GM19035 (cell line): ENCODE measurements at regions not wholly inside any gene's neighbourhood (a gene's known extent, or its start where the extent isn't known, plus 50 kb on each side); places are given as distances from the start of the nearest gene placed in this dataset.
"Not testable (repeated sequence)": the region's sequence is repeated elsewhere in the genome, so short reads cannot be mapped to it uniquely, and the experiment has no call there.

Experiments
- ATAC-seq: cut with Tn5 transposase; IDR thresholded peaks from one replicate; pipeline ENCODE4 v1.9.1; 2021; ENCODE audit not compliant: unreplicated experiment

DNA sequence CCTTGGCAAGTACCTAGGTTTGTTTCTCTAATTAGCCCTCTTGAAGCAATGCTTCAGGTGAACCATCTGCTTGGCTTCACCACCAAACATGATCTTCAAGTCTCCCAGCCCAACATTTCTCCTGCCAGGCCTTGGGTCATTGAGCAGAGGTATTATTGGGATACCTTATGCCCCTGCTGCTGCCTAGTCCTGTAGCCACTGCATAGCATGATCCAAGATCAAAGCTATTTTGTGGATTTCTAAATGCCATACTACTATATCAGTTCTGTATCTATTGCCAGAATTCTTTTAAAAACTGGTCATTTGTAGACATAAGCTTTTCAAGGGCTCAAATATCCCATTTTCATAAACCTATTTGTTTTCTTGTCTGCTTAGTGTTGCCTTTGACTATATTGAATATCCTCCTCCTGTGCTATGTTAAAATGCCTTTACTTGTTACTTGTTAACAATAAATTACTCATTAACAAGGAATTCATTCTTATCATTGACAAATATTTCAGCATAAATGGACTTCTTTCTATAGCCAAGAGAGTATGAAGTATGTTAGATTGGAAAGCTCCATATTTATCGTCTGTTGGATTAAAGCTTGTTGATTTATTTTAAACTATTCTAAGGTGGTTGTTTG lies 204.5 kb upstream of the RBBP8 start:
- no peak for ATAC-seq

DNA sequence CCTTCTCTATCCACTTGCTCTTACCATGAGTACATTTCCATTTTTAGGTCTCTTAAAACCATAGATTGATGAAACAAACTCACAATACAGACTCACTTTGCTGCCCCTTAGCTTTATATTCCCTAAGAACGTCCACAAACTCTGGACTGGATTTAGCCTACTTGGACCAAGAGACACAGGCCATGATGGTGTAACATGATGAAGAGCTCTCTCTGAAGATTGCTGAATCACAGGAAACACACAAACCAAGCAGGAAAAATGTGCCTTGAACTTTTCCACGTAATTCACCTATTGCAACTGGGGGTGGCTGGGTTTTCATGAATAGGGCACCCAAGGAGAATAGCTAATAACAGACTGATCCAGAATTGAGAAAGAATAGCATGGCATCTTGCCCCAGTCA lies 201.7 kb upstream of the RBBP8 start:
- ATAC-seq = no peak

DNA sequence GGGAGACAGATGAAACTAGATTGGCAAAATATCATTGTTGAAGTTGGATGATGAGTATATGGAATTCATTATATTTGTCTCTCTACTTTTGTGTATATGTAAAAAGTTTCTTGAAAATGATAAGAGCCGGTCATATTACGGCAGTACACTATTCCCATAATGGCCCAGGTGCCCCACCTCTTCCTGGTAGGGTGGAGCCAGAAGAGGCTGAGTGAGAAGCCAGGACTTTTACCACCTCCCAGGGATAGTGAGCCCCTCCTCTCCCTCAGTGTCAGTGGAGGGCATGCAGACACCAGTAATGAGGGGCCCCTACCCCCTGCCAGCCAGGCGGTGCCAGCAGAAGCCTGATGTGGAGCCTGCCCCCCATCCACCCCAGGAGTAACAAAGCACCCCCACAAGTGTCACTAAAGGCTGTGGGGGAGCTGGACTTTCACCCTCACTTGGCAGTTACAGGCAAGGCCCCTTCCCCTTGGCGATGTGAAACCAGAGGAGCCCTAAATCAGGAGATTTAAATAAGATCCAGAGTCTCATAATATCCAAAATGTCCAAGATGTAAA lies 198.9 kb upstream of the RBBP8 start:
- ATAC-seq = no peak

DNA sequence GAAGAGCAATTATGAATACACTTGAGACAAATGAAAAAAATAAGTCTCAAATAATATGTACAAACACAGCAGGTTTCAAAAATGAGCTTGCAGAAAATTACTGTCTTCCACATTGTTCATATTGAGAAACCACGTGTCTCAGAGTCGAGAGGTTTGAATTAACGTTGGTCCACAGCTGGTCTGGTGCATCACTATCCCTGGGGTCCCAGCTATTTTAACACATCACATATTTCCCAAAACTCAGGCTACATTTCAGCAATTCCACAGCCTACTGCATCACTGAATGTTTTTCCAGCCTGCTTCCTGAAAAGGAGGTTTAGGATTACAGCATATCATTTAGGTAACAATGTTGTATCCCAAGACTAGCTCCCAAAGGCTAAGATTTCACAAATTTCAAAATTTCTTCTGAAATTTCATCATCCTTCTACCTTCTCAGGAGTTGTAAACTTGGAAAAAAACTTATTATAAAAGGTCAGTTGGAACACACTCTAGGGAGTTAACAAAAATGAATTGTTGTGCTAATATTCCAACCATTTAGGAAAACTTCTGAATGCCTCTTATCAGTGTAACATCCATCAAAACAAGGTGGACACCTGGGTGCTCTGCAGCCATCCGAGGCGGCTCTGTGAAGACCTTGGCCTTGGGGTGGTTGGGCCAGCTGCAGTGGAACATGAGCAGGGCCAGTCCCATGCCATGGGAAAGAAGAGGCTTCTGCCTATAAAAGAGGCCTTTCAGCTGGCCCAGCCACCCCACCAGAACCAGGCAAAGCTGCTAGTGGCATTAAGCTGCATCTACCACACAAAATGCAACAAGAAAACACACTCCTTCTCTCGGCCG lies 198.1 kb upstream of the RBBP8 start:
- no peak for ATAC-seq

DNA sequence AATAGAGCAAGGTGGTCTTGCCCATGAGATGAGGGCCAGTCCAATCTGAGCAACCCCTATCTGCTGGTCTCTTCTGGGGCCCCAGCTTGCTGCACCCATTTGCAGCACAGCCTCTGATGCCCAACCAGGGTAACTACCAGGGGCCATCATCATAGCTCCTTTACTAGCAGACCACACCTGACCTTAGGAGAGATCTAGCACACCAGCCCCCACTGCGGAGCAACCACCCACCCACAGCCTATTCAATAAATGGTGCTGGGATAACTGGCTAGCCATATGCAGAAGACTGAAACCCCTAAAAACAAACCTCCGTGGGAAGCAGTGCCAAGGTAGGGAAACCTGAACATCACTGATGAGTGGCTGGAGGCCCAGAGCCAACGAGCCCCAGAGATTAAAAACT lies 196.1 kb upstream of the RBBP8 start:
- no peak for ATAC-seq

DNA sequence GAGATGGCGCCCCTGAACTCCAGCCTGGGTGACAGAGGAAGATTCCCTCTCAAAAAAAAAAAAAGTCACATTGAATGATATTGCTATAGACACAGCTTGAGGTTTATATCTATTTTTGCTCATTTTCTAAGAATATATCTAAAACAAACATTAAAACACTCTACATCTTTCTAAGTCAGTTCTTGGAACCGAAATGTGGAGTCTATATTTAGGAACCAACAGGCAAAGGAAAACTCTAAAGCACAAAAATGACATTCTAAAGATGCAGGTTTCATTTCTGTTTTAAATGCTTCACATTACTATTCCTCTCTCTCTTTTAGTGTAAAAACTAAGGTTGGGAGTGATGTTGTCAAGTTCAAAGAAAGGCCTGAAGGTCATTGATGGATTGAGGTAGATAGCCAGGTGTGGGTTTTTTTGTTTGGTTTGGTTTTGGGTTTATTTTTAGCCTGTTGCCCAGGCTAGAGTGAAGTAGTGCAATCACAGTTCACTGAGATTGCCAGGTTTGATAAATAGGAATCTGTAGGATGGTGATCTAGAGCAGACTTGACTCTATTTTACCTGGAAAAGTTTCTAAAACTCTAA lies 194.0 kb upstream of the RBBP8 start:
- no peak for ATAC-seq

DNA sequence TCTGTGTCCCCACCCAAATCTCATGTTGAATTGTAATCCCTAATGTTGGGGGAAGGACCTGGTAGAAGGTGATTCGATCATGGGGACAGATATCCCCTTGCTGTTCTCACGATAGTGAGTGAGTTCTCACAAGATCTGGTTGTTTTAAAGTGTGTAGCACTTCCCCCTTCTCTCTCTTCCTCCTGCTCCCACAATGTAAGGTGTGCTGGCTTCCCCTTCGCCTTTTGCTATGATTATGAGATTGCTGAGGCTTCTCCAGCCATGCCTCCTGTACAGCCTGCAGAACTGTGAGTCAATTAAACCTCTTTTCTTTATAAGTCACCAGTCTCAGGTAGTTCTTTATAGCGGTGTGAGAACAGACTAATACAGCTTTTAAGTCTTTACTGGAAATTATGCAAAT lies 193.3 kb upstream of the RBBP8 start:
- no peak for ATAC-seq

DNA sequence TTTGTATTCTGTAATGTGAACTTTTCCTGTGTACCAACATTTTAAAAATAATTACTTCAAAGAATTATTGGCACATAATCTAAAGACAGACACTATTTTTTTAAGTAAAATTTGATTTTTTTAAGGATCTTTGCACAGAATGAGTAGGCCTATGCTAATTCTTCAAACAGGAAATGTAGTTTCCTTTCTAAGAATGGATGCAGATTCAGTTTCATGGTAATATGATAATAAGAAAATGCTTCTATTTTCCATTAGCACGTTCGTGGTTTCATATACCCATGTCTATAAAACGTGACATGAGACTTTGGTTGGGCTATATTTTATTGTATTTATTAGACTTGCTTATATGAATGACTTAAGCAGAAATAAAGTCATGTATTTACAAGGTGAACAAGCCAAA lies 191.8 kb upstream of the RBBP8 start:
- ATAC-seq = no peak

DNA sequence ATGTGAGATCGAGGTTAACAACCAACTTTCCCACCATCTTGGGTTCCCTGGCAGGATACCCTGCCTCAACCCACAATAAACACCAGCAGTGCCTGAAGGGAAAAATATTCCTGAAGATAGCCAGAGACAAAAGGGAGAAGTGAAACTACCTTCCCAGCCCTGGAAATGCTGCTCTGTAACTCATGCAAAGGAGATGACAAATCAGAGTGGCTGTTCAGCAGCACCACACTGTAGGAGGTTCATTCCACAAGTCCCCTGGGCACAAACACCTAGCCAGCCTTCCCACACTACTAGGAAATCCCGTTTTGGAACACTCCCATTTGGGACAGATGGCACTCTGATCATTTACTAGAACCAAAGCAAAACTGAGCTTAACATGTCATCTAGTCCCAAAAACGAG lies 190.7 kb upstream of the RBBP8 start:
- ATAC-seq = no peak

DNA sequence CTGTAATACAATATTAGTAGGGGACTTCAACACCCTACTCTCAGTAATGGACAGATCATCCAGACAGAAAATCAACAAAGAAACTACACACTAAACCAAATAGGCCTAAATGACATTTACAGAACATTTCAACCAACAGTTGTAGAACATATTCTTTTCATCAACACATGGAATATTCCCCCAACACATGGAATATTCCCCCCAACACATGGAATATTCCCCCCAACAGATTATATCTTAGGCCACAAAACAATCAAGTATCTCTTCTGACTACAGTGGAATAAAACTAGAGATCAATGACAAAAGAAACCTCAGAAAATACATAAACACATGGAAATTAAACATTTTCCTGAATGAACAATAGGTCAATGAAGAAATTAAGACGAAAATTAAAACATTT lies 187.2 kb upstream of the RBBP8 start:
- ATAC-seq = no peak

DNA sequence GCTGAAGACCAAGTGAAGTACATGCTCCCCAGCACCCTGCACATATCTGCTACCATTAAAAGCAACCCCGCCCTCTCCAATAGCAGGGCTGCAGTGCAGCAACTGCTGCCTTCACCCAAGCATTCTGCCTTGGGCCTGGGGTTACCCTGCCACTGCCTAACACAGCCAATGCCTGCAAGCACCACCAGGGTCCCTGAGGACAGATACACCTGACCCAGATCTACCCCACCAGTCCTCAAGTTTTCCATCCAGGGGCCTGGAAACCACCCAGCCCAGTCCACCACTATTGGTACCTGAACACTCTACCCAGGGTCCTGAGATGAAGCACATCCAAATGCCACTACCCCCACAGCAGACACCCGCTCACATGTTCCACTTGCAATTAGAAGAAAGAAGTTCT lies 181.1 kb upstream of the RBBP8 start:
- ATAC-seq = no peak

DNA sequence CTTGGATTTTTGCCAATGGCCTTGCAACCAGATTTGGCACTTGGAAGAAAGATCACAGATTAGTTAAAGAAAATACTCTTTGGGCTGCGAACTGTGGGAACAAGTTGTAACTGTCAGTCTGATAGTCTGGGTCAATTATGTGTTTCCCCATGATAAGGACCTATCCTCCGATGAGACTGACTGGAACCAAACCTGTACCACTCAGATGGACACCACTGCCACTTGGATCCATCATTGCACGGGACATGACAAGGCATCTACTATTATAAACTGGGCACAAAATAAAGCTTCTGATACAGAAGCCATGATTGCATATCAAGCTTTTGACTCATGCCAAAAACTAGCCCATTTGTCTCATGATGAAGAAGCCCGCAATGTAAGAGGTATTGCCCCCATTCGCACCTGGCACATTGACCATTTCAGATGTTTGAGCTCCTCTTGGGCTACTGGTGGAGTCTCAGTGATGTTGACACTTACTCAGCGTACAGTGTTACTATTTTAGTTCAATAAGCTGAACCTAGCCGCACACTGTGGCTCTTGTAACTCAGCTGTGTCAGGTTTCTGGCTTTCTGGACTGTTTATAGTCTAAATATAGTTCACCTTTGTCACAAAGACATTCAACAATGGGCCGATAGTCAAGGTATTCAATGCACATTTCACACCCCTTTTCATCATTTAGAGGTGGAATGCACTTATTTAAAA lies 179.8 kb upstream of the RBBP8 start:
- ATAC-seq = no peak

DNA sequence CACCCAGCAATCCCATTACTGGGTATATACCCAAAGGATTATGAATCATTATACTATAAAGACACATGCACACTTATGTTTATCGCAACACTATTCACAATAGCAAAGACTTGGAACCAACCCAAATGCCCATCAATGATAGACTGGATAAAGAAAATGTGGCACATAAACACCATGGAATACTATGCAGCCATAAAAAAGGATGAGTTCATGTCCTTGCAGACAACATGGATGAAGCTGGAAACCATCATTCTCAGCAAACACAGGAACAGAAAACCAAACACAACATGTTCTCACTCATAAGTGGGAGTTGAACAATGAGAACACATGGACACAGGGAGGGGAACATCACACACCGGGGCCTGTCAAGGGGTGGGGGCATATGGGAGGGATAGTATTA lies 169.1 kb upstream of the RBBP8 start:
- not testable (repeated sequence) for ATAC-seq

DNA sequence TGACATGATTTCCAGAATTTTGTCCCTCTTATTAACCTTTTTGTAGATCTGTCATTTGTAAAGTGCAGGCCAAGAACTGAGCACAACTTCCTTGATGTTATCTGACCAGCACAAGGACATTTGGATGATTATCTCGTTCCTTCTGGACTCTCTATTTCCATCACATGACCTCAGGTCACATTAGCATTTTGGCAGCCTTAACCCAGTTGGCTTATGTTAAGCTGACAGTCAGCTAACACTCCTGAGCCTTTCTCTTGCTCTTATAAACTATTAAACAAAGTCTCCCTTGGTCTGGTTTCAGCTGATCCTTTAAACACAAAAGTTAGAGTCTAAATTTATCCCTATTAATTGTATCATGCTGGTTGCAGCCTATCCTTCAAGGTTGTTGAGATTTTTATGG lies 167.2 kb upstream of the RBBP8 start:
- ATAC-seq = no peak

DNA sequence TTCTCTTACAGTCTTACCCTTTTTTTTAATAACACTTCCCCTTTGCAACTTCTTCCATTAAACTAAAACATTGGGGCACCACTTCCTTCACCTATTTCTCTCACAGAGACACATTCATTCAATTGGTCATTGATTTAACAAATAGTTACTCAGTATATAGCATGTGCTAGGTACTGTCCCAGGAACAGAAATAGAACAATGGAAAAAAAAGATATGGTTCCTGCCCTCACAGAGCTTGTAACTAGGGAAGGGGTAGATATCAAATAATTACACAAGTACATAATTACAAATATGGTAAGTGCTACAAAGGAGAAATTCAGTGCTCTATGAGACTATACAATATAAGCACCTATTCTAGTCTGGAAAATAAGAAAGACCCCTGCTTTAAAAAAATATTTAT lies 165.5 kb upstream of the RBBP8 start:
- ATAC-seq = no peak

DNA sequence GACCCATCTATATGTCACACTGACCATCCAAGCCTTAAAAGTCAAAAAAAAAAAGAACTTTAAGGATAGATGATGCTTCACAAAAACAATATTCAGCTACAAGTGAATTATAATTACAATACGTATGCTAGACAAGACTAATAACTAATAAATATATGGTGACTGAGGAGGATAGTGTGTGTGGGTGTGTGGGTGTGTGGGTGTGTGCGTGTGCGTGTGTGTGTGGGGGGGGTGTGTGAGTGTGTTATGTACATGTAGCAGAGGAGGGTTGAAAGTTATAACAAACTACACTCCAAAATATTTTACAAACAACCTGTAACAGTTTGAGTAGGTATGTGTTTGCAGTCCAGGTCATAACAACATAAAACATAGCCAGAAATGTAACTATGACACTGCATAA lies 159.2 kb upstream of the RBBP8 start:
- no peak for ATAC-seq

DNA sequence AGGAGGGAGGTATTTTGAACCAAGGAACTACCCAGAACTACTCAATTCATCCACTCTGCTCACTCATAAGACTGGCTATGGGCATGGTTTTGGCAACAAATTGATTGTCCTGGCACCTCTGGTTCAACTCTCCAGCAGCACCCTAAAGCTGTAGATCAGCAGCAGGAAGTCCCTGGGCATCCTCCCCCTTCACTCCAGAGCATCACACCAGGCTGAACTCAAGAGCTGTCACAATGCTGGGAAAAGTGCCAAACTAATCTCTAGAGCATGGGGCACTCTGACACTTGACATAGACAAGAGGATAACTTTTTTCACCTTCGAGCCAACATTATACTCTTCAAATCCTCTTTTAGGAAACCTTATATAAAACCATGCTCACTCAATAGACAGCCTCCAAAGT lies 154.1 kb upstream of the RBBP8 start:
- no peak for ATAC-seq

DNA sequence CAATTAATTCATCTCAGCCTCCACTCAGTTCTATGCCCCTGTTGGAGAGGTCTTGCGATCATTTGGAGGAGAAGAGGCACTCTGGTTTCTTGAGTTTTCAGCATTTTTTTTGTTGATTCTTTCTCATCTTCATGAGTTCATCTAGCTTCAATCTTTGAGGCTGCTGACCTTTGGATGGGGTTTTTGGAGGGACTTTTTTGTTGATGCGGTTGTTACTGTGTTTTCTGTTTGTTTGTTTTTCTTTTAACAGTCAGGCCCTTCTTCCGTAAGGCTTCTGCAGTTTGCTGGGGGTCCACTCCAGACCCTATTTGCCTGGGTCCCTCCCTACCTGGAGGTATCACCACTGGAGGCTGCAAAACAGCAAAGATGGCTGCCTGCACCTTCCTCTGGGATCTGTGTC lies 149.9 kb upstream of the RBBP8 start:
- no peak for ATAC-seq

DNA sequence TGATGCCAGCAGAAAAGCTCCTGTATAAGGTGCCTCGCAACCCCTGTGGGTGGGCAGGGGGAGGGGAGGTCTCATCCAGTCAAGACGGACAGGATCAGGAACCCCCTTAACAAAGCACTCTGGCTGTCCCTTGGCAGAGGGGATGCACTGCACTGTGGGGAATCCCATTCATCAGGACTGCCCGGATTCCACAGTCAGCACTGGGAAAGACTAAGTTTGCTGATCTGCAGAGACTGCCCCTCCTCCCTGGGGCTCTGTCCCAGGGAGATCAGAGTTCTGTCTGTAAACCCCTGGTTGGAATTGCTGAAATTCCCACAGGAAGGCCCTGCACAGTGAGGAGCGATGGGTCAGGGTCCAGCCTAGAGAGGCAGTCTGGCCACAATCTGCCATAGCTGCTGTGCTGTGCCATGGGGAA lies 149.5 kb upstream of the RBBP8 start:
- no peak for ATAC-seq

DNA sequence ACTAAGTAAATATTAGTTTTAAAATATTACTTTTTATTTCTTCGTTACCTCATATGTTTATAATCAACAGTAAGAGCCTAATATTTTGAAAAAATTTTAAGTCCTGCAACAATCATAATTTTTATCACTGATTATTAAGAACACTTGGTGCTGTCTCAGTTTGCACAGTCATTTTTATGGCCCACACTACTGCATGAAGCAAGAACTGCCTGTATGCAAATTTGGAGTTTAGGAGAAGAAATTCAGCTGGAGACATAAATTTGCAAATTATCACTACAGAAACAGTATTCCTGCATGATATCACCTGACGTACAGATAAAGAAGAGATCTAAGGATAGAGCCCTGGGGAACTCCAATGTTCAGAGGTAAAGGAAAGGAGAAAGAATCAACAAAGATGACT lies 144.1 kb upstream of the RBBP8 start:
- no peak for ATAC-seq

DNA sequence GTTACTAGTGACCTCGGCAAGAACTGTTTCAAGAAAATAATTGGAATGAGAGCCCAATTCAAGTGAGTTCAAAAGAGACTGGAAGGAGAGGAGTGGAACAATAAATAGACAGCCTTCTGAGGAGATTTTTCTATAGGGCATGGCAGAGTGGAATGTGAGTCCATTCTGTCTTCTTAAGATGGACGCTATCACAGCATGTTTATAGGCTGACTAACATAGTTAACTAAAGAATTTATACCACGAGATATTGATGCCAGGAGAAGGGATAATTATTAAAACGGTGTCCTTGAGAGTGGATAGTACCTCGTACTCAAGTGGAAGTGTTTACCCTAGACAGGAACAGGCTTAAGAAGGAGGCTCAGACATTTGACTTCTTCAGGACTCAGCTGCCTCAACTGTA lies 143.5 kb upstream of the RBBP8 start:
- ATAC-seq = no peak
